ENCODE measurements at regions not wholly inside any gene's neighbourhood (a gene's known extent, or its start where the extent isn't known, plus 50 kb on each side); places are given as distances from the start of the nearest gene placed in this dataset.

DNA sequence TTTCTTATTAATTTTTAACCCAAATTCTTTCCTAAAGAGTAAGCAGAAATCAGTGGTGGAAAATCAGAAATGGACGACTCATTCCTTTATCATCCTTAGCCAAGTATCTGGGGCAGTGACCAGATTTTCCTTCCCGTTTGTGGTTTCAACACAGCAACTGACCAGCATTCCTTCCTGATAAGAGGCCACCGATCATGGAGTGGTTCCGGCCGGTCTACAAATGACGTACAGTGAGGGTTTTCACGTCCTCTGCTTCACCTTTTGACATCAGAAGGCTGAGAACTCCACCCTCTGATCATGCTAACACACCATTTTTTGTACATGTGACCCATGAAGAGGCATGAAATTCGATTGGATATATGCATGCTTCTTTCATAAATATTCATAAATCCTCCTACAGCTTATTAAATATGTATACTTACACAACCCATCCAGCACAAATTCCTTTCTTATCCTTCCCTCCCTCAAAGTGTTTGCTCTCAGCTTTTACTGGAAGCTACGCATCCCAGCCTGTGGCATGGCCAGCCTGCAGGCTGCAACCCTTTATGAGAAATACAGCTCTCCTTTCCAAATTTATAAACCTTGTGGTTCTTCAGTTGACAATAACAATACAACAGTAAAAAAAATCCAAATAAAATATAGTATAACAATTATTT lies 173.0 kb upstream of the CASK start:
- peaks cover 0 to 36% of the 10 kb centered on the region in 2 donors for H3K27me3 ChIP-seq
- H3K27ac ChIP-seq = no peak overlapping the region
- no peaks in the 10 kb centered on the region for H3K9me3 ChIP-seq
- TF ChIP-seq POLR2AphosphoS5 (IDR thresholded peaks at IDR 0.05) (no peak), CTCF (IDR thresholded peaks at IDR 0.05) (no peak), POLR2A (IDR thresholded peaks at IDR 0.05) (no peak)
- H3K4me3 ChIP-seq = no peak overlapping the region
- no peak for DNase-seq (ENCODE audit: low spot score in 2 of 2)
- intact Hi-C loops (cut with DNase I; ENCODE audit: low total_unique reads) = no loop called here
- no peaks in the 10 kb centered on the region for H3K4me1 ChIP-seq
- H3K36me3 ChIP-seq = no peaks in the 10 kb centered on the region

- DNase-seq (ENCODE audit: low spot score in 2 of 2) = no peak
- intact Hi-C loops (cut with DNase I; ENCODE audit: low total_unique reads) = no loop called here
- no peak overlapping the region for H3K27ac ChIP-seq
- no peaks in the 10 kb centered on the region for H3K9me3 ChIP-seq
- H3K4me3 ChIP-seq = no peak overlapping the region
- peaks cover 0 to 22% of the 10 kb centered on the region in 2 donors for H3K27me3 ChIP-seq
- no peaks in the 10 kb centered on the region for H3K36me3 ChIP-seq
- TF ChIP-seq POLR2A (IDR thresholded peaks at IDR 0.05) = no peak
- TF ChIP-seq CTCF (IDR thresholded peaks at IDR 0.05) = no peak
- no peak for TF ChIP-seq POLR2AphosphoS5 (IDR thresholded peaks at IDR 0.05)
- no peaks in the 10 kb centered on the region for H3K4me1 ChIP-seq
Measured at GRCh38 chrX:42094218-42094617, 170.9 kb upstream of the CASK start.

- no peaks in the 10 kb centered on the region for H3K4me1 ChIP-seq
- H3K27ac ChIP-seq = no peak overlapping the region
- H3K27me3 ChIP-seq = peaks cover 0 to 18% of the 10 kb centered on the region in 2 donors
- TF ChIP-seq POLR2AphosphoS5 (IDR thresholded peaks at IDR 0.05) (no peak), POLR2A (IDR thresholded peaks at IDR 0.05) (no peak), CTCF (IDR thresholded peaks at IDR 0.05) (no peak)
- intact Hi-C loops (cut with DNase I; ENCODE audit: low total_unique reads) = no loop called here
- no peak overlapping the region for H3K4me3 ChIP-seq
- DNase-seq (ENCODE audit: low spot score in 2 of 2) = no peak
- no peaks in the 10 kb centered on the region for H3K9me3 ChIP-seq
- H3K36me3 ChIP-seq = no peaks in the 10 kb centered on the region
Measured at GRCh38 chrX:42093756-42094155, 170.4 kb upstream of the CASK start.

DNA sequence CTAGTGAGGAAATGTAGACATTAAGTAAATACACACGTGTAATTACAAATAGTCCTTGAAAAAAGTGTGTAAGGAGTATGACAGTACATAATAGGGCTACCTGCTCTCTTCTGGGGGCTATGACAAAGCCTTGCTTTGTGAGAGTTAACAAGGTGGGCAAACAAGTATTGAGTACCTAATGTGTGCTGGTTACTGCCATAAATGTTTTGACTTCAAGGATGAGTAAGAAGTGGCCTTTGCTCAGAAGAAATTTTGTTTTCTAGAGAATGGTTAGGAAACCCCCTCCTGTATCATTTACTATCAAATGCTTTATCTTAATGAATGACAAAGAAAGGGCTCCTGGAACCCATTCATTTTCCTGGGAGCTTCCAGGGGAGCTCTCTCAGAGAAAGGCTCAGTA lies 167.0 kb upstream of the CASK start:
- no peaks in the 10 kb centered on the region for H3K36me3 ChIP-seq
- H3K27ac ChIP-seq = no peak overlapping the region
- DNase-seq (ENCODE audit: low spot score in 2 of 2) = no peak
- intact Hi-C loops (cut with DNase I; ENCODE audit: low total_unique reads) = no loop called here
- H3K27me3 ChIP-seq = peaks cover 0 to 29% of the 10 kb centered on the region in 2 donors
- H3K9me3 ChIP-seq = no peaks in the 10 kb centered on the region
- TF ChIP-seq POLR2A (IDR thresholded peaks at IDR 0.05) = no peak
- no peaks in the 10 kb centered on the region for H3K4me1 ChIP-seq
- no peak overlapping the region for H3K4me3 ChIP-seq

- TF ChIP-seq CTCF (IDR thresholded peaks at IDR 0.05) = no peak
- TF ChIP-seq POLR2AphosphoS5 (IDR thresholded peaks at IDR 0.05) = no peak
- no peak for TF ChIP-seq POLR2A (IDR thresholded peaks at IDR 0.05)
- DNase-seq (ENCODE audit: low spot score in 2 of 2) = no peak
- no peaks in the 10 kb centered on the region for H3K36me3 ChIP-seq
Measured at GRCh38 chrX:42089031-42089430, 165.7 kb upstream of the CASK start.

More at GRCh38 chrX:42089031-42089430, 165.7 kb upstream of the CASK start:
- Histone ChIP-seq H3K27ac (no peak overlapping the region), H3K4me3 (no peak overlapping the region), H3K4me1 (no peaks in the 10 kb centered on the region), H3K27me3 (peaks cover 0 to 22% of the 10 kb centered on the region in 2 donors), H3K9me3 (no peaks in the 10 kb centered on the region)
- intact Hi-C loops (cut with DNase I; ENCODE audit: low total_unique reads) = no loop called here
